HCT116 (cell line): ENCODE measurements at regions not wholly inside any gene's neighbourhood (a gene's known extent, or its start where the extent isn't known, plus 50 kb on each side); places are given as distances from the start of the nearest gene placed in this dataset.

Experiments
- ATAC-seq: fragments of 200-7000 bp; cut with Tn5 transposase; 2 replicates; pipeline ENCODE4 v1.9.1; 2020; ENCODE audit warnings: mild to moderate bottlenecking, moderate library complexity
- BruUV-seq: library from RNA; stranded (reverse); fragments of 400-500 nt; replicated peaks from 2 replicates; lab custom pipeline; 2021; lab: Mats Ljungman, UMichigan
- CTCF ChIA-PET: fragments of 300-600 bp; sonication (Branson Sonifier 250); formaldehyde crosslinking; loops from one replicate; lab custom pipeline; 2021; ENCODE audit warnings: antibody characterized with exemption; lab: Charles Lee
- POLR2A ChIA-PET: fragments of 300-600, 350-600 bp; sonication (Branson Sonifier 250); formaldehyde crosslinking; loops from one replicate; lab custom pipeline; 2021; ENCODE audit warnings: antibody characterized with exemption; lab: Charles Lee
- RAD21 ChIA-PET, 2 experiments: fragments of 300-600 bp; sonication (Branson Sonifier 250); formaldehyde crosslinking; loops; one replicate each; lab custom pipeline; 2023; ENCODE audit warnings: low total read pairs in 2 of 2; ENCODE audit not compliant: uncharacterized antibody in 2 of 2, unreplicated experiment in 2 of 2, low non-redundant PET in 1 of 2; lab: Charles Lee
- DNase-seq: peaks from one replicate; pipeline ENCODE4 v3.0.0-alpha.2; 2010; ENCODE audit warnings: low read depth, low spot score
- H2AFZ ChIP-seq: fragments of 200-600 bp; shearing (Covaris generic), sonication (generic); 2 replicates; pipeline ENCODE4 v1.6.1; 2017; ENCODE audit warnings: low read depth, mixed run types, mixed read lengths, antibody characterized with exemption, low read length; ENCODE audit not compliant: poor library complexity, severe bottlenecking
- H3K27ac ChIP-seq: 2 replicates; pipeline ENCODE4 v1.5.1; 2012; ENCODE audit warnings: low read depth, low read length
- H3K27me3 ChIP-seq: fragments of 200-600 bp; sonication (generic); 2 replicates; pipeline ENCODE4 v1.6.1; 2016; ENCODE audit warnings: mixed run types, low read length, mixed read lengths; ENCODE audit not compliant: insufficient read depth
- H3K36me3 ChIP-seq, 2 experiments: fragments of 200-500 bp in 1 of 2; fragments of 200-600 bp in 1 of 2; sonication (Bioruptor generic) in 1 of 2; sonication (generic) in 1 of 2; 2 replicates each; pipeline versions ENCODE4 v1.5.1 to v1.6.1; 2014 to 2016; ENCODE audit warnings: low read length in 2 of 2, inconsistent platforms in 1 of 2, mixed read lengths in 1 of 2, mixed run types in 1 of 2; ENCODE audit not compliant: insufficient read depth in 2 of 2, control insufficient read depth in 1 of 2
- H3K4me1 ChIP-seq, 2 experiments: fragments of 200-600 bp in 1 of 2; sonication (generic) in 1 of 2; 2 replicates each; pipeline versions ENCODE4 v1.5.1 to v1.6.1; 2012 to 2017; ENCODE audit warnings: low read length in 2 of 2, inconsistent platforms in 1 of 2, mild to moderate bottlenecking in 1 of 2, mixed read lengths in 1 of 2, mixed run types in 1 of 2, moderate library complexity in 1 of 2; ENCODE audit not compliant: insufficient read depth in 2 of 2, control insufficient read depth in 1 of 2
- H3K4me2 ChIP-seq: fragments of 200-600 bp; sonication (generic); 2 replicates; pipeline ENCODE4 v1.6.1; 2017; ENCODE audit warnings: mixed run types, low read length, mixed read lengths
- H3K4me3 ChIP-seq, 2 experiments: fragments of 200-600 bp in 1 of 2; sonication (generic) in 1 of 2; replicated peaks in 1 of 2; 2 replicates each; pipeline ENCODE4 v1.5.1; 2011 to 2016; ENCODE audit warnings: low read length in 2 of 2, control low read depth in 1 of 2, low read depth in 1 of 2, mild to moderate bottlenecking in 1 of 2, mixed read lengths in 1 of 2, mixed run types in 1 of 2
- H3K79me2 ChIP-seq: fragments of 200-600 bp; sonication (generic); 2 replicates; pipeline ENCODE4 v1.6.1; 2017; ENCODE audit warnings: mild to moderate bottlenecking, mixed run types, low read length, moderate library complexity, mixed read lengths; ENCODE audit not compliant: insufficient read depth
- H3K9ac ChIP-seq: fragments of 200-600 bp; sonication (generic); 2 replicates; pipeline ENCODE4 v1.6.1; 2016; ENCODE audit warnings: low read length, mixed read lengths
- H3K9me2 ChIP-seq: fragments of 200-600 bp; sonication (generic), shearing (Covaris generic); 2 replicates; pipeline ENCODE4 v1.6.1; 2017; ENCODE audit warnings: mixed run types, mild to moderate bottlenecking, moderate library complexity; ENCODE audit not compliant: insufficient read depth
- H3K9me3 ChIP-seq, 2 experiments: fragments of 200-500 bp in 1 of 2; fragments of 200-600 bp in 1 of 2; sonication (Bioruptor generic) in 1 of 2; sonication (generic) in 1 of 2; 2 replicates each; pipeline ENCODE4 v1.6.1; 2014 to 2017; ENCODE audit warnings: low read length in 2 of 2, mixed read lengths in 2 of 2, inconsistent platforms in 1 of 2, low read depth in 1 of 2, mild to moderate bottlenecking in 1 of 2, mixed run types in 1 of 2, moderate library complexity in 1 of 2; ENCODE audit not compliant: control insufficient read depth in 1 of 2, insufficient read depth in 1 of 2
- H4K20me1 ChIP-seq: fragments of 200-600 bp; sonication (generic), shearing (Covaris generic); 2 replicates; pipeline ENCODE4 v1.6.1; 2017; ENCODE audit warnings: mixed run types, mild to moderate bottlenecking, moderate library complexity; ENCODE audit not compliant: insufficient read depth
- CEBPB ChIP-seq: IDR thresholded peaks from 2 replicates; pipeline ENCODE4 v1.6.1; 2012; ENCODE audit warnings: low read depth
- EGR1 ChIP-seq: IDR thresholded peaks from 2 replicates; pipeline ENCODE4 v1.6.1; 2012; ENCODE audit warnings: low read depth
- EZH2 ChIP-seq: fragments of 200-600 bp; sonication (generic); IDR thresholded peaks from 2 replicates; pipeline ENCODE4 v1.6.1; 2017; ENCODE audit warnings: antibody characterized with exemption, mixed run types
- EZH2phosphoT487 ChIP-seq: fragments of 200-600 bp; IDR thresholded peaks from 2 replicates; pipeline ENCODE4 v1.6.1; 2018; ENCODE audit warnings: antibody characterized with exemption, borderline replicate concordance
- FOSL1 ChIP-seq: IDR thresholded peaks from 2 replicates; pipeline ENCODE4 v1.6.1; 2012; ENCODE audit warnings: low read depth
- MAX ChIP-seq: IDR thresholded peaks from 2 replicates; pipeline ENCODE4 v1.6.1; 2012
- POLR2A ChIP-seq: IDR thresholded peaks from 2 replicates; pipeline ENCODE4 v1.7.0; 2011; ENCODE audit warnings: borderline replicate concordance; ENCODE audit not compliant: insufficient read depth, insufficient read length; ENCODE audit errors: extremely low read depth
- POLR2AphosphoS5 ChIP-seq: IDR thresholded peaks from 2 replicates; pipeline ENCODE4 v1.6.1; 2011; ENCODE audit warnings: mild to moderate bottlenecking, low read depth, low read length, moderate library complexity
- RAD21 ChIP-seq: IDR thresholded peaks from 2 replicates; pipeline ENCODE4 v1.6.1; 2012; ENCODE audit warnings: low read depth, mild to moderate bottlenecking
- SP1 ChIP-seq: IDR thresholded peaks from 2 replicates; pipeline ENCODE4 v1.6.1; 2012; ENCODE audit warnings: low read depth
- SRF ChIP-seq: IDR thresholded peaks from 2 replicates; pipeline ENCODE4 v1.6.1; 2012; ENCODE audit warnings: low read depth
- TCF7L2 ChIP-seq: IDR thresholded peaks from 2 replicates; pipeline ENCODE4 v1.7.0; 2011; ENCODE audit warnings: borderline replicate concordance, inconsistent platforms; ENCODE audit not compliant: insufficient read depth, insufficient read length; ENCODE audit errors: extremely low read depth
- YY1 ChIP-seq: IDR thresholded peaks from 2 replicates; pipeline ENCODE4 v1.6.1; 2011; ENCODE audit warnings: low read length, low read depth, moderate library complexity, mild to moderate bottlenecking; ENCODE audit not compliant: insufficient replicate concordance; ENCODE audit errors: extremely low read depth
- ZFX ChIP-seq: fragments of 450-650 bp; IDR thresholded peaks from 2 replicates; pipeline ENCODE4 v1.6.1; 2017
- ZNF274 ChIP-seq: fragments of 200-500 bp; sonication (Bioruptor generic); IDR thresholded peaks from 2 replicates; pipeline ENCODE4 v1.6.1; 2014; ENCODE audit warnings: mild to moderate bottlenecking, low read depth, low read length, inconsistent platforms
- intact Hi-C: fragments of 100-400 bp; cut with micrococcal nuclease; formaldehyde crosslinking; loops from 2 replicates; pipeline ENCODE4 v1.10.0; 2022
- TF ChIP-seq, protein P1 (sequence below): IDR thresholded peaks from 2 replicates; pipeline ENCODE4 v1.6.1; 2012; ENCODE audit warnings: low read depth
- TF ChIP-seq, protein P2 (sequence below), 3 experiments: fragments of 200-600 bp in 1 of 3; sonication (generic) in 1 of 3; IDR thresholded peaks in 2 of 3; conservative IDR thresholded peaks in 1 of 3; 2 replicates each; pipeline ENCODE4 v1.5.1; 2012 to 2017; ENCODE audit warnings: low read depth in 2 of 3, low read length in 2 of 3, antibody characterized with exemption in 1 of 3, borderline replicate concordance in 1 of 3, control low read depth in 1 of 3, mild to moderate bottlenecking in 1 of 3, mixed read lengths in 1 of 3, mixed run types in 1 of 3, moderate library complexity in 1 of 3; ENCODE audit not compliant: insufficient read depth in 1 of 3
- TF ChIP-seq, protein P3 (sequence below): IDR thresholded peaks from 2 replicates; pipeline ENCODE4 v1.6.1; 2011; ENCODE audit warnings: mild to moderate bottlenecking, low read length, moderate library complexity; ENCODE audit not compliant: insufficient replicate concordance; ENCODE audit errors: extremely low read depth

DNA sequence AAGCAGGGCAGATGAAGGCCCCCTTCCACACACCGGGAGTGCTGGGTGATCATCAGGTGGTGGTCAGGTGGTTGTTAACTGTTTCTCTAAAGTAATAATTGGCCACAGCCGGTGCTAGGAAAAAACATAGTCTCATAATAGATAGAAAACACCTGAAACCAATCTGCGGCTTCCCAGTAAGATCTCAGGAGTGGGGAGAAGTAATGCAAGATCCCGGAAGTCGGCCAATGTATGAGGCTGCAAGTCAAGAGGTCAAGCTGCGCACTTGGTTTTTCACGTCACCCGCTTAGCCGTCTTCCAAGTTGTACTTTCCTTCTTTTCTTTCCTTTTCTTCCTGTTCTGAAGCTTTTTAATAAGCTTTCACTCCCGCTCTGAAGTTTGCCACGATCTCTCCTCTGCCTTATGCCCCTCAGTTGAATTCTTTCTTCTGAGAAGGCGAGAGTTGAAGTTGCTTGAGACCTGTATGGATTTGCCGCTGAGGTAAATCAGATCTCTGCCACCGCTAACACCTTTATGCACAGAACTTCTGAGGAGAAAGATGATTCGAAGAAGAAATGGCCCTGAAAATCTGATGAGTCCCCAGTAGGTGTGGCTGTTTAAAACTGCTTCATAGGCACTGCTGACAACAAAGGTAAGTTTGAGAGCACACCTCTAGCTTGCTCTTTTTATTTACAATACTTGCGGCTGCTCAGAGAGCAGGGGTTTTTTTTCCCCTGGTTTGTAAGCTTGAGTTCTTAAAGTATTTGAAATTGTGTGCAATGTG is 406.6 kb downstream of the FAM170A start:
- Histone ChIP-seq H3K27me3 (no peaks in the 10 kb centered on the region), H3K36me3 (no peaks in the 10 kb centered on the region), H3K79me2 (no peaks in the 10 kb centered on the region), H3K27ac (no peak overlapping the region), H4K20me1 (no peaks in the 10 kb centered on the region), H3K9me3 (no peaks in the 10 kb centered on the region), H3K4me2 (no peak overlapping the region), H3K4me3 (no peak overlapping the region), H3K9ac (no peak overlapping the region), H3K4me1 (no peaks in the 10 kb centered on the region), H3K9me2 (no peaks in the 10 kb centered on the region), H2AFZ (no peak overlapping the region)
- no TSS peak for BruUV-seq
- CTCF ChIA-PET, result no interaction called here
- POLR2A ChIA-PET, result no interaction called here
- TF ChIP-seq, protein P1, sequence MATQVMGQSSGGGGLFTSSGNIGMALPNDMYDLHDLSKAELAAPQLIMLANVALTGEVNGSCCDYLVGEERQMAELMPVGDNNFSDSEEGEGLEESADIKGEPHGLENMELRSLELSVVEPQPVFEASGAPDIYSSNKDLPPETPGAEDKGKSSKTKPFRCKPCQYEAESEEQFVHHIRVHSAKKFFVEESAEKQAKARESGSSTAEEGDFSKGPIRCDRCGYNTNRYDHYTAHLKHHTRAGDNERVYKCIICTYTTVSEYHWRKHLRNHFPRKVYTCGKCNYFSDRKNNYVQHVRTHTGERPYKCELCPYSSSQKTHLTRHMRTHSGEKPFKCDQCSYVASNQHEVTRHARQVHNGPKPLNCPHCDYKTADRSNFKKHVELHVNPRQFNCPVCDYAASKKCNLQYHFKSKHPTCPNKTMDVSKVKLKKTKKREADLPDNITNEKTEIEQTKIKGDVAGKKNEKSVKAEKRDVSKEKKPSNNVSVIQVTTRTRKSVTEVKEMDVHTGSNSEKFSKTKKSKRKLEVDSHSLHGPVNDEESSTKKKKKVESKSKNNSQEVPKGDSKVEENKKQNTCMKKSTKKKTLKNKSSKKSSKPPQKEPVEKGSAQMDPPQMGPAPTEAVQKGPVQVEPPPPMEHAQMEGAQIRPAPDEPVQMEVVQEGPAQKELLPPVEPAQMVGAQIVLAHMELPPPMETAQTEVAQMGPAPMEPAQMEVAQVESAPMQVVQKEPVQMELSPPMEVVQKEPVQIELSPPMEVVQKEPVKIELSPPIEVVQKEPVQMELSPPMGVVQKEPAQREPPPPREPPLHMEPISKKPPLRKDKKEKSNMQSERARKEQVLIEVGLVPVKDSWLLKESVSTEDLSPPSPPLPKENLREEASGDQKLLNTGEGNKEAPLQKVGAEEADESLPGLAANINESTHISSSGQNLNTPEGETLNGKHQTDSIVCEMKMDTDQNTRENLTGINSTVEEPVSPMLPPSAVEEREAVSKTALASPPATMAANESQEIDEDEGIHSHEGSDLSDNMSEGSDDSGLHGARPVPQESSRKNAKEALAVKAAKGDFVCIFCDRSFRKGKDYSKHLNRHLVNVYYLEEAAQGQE, result no peak
- TF ChIP-seq SRF (no peak), EZH2phosphoT487 (no peak), EGR1 (no peak), TCF7L2 (no peak), POLR2AphosphoS5 (no peak), EZH2 (no peak), POLR2A (no peak), FOSL1 (no peak), ZNF274 (no peak), ZFX (no peak), MAX (no peak), YY1 (no peak), SP1 (no peak), CEBPB (no peak), RAD21 (no peak)
- TF ChIP-seq, protein P2, sequence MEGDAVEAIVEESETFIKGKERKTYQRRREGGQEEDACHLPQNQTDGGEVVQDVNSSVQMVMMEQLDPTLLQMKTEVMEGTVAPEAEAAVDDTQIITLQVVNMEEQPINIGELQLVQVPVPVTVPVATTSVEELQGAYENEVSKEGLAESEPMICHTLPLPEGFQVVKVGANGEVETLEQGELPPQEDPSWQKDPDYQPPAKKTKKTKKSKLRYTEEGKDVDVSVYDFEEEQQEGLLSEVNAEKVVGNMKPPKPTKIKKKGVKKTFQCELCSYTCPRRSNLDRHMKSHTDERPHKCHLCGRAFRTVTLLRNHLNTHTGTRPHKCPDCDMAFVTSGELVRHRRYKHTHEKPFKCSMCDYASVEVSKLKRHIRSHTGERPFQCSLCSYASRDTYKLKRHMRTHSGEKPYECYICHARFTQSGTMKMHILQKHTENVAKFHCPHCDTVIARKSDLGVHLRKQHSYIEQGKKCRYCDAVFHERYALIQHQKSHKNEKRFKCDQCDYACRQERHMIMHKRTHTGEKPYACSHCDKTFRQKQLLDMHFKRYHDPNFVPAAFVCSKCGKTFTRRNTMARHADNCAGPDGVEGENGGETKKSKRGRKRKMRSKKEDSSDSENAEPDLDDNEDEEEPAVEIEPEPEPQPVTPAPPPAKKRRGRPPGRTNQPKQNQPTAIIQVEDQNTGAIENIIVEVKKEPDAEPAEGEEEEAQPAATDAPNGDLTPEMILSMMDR (IDR thresholded peaks at IDR 0.05 in 2 of 3, conservative IDR thresholded peaks at IDR 0.05 in 1 of 3; ENCODE audit: borderline replicate concordance in 1 of 3, insufficient read depth in 1 of 3, low read depth in 2 of 3, low read length in 2 of 3), result no peak
- TF ChIP-seq, protein P3, sequence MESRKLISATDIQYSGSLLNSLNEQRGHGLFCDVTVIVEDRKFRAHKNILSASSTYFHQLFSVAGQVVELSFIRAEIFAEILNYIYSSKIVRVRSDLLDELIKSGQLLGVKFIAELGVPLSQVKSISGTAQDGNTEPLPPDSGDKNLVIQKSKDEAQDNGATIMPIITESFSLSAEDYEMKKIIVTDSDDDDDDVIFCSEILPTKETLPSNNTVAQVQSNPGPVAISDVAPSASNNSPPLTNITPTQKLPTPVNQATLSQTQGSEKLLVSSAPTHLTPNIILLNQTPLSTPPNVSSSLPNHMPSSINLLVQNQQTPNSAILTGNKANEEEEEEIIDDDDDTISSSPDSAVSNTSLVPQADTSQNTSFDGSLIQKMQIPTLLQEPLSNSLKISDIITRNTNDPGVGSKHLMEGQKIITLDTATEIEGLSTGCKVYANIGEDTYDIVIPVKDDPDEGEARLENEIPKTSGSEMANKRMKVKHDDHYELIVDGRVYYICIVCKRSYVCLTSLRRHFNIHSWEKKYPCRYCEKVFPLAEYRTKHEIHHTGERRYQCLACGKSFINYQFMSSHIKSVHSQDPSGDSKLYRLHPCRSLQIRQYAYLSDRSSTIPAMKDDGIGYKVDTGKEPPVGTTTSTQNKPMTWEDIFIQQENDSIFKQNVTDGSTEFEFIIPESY, result no peak
- intact Hi-C loops, result no loop called here
- ATAC-seq (no peak), DNase-seq (no peak)
- RAD21 ChIA-PET, result no interaction called here
